ENCODE measurements at regions not wholly inside any gene's neighbourhood (a gene's known extent, or its start where the extent isn't known, plus 50 kb on each side); places are given as distances from the start of the nearest gene placed in this dataset.

DNA sequence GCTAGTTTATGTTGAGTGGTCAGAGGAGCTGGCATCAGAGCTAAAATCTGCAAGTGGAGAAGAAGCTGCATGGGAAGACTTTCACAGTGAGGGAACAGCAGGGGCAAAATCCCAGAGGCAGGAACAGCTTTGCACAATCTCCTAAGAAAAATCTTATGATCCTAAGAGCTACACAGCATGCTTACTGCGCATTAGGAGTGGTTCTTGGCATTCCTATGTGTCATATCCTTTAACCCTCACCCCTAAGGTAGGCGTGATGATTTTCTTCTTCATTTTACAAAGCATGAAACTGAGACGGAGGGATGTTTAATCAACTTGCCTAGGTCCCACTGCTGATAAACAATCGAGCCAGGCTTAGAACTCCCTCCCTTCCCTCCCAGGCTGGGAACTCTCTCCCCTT is 313.6 kb upstream of the SULF2 start:
- no peak for DNase-seq

- DNase-seq, result no peak
Observed at GRCh38 chr20:48098099-48098498, 312.8 kb upstream of the SULF2 start.

- DNase-seq, result no peak
Observed at GRCh38 chr20:48096957-48097890, 311.9 kb upstream of the SULF2 start.

- no peak for DNase-seq
Observed at GRCh38 chr20:48096212-48096875, 311.1 kb upstream of the SULF2 start.

DNA sequence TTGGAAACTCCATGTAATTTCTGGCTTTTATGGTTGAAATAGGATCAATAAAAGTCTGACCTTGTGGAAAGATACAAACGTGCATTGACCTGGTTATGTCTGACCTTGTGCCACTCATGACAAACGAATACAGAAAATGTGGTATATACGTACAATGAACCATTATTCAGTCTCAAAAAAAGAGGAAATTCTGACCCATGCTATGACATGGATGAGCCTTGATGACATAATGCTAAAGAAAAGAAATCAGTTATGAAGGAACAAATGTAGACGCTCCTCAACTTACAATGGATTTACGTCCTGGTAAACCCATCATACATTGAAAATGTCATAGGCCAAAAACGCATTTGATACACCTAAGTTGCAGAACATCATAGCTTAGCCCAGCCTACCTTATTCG is 309.7 kb upstream of the SULF2 start:
- DNase-seq, result no peak

DNA sequence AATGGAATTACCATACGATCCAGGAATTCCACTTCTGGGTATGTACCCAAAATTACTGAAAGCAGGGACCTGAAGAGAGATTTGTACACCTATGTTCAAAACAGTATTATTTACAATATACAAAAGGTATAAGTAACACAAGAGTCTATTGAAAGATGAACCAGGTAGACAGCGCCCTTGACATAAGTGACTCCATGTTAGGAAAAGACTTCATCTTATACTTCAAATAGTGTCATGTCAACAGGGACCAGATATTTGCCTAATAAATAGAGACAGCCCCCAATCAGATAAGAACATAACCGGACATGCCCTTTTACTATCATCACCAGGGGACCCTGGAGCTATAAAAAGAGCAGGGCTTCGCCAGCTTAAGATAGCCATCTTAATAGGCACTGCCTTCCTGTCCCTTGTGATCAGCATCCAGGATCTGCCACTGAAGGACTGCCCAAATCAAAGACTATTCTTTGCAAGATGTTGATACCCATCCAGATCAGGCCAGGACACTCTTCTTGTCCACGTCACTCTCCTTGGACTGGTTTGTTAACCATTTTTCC is 309.0 kb upstream of the SULF2 start:
- no peak for DNase-seq

GRCh38 chr20:48092596-48093280 is 307.5 kb upstream of the SULF2 start:
- DNase-seq, result no peak

- no peak for DNase-seq
Observed at GRCh38 chr20:48090784-48091183, 305.5 kb upstream of the SULF2 start.

GRCh38 chr20:48090314-48090713 is 305.0 kb upstream of the SULF2 start:
- DNase-seq, result no peak

DNA sequence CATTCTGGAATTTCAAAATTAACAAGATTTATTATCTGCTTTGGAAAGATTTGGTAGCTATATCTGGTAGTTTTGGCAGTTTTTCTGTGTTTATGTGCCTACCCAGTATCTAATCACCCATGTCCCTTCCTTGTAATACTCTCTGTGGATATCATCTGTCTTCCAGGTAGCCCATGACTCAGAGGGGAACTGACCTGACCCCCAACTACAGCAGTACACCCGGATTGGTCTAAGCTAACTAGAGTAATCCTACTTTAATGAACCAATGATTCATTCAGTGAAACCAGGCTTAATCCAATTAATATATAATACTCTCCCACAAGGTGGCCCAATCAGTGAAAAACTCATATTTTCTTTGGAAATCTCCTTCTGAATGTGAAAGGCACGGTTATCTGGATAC is 295.3 kb upstream of the SULF2 start:
- DNase-seq, result no peak

- no peak for DNase-seq
Observed at GRCh38 chr20:48079028-48079427, 293.7 kb upstream of the SULF2 start.

GRCh38 chr20:48076747-48077146 is 291.5 kb upstream of the SULF2 start:
- DNase-seq, result no peak

GRCh38 chr20:48076247-48076646 is 291.0 kb upstream of the SULF2 start:
- DNase-seq, result no peak

DNA sequence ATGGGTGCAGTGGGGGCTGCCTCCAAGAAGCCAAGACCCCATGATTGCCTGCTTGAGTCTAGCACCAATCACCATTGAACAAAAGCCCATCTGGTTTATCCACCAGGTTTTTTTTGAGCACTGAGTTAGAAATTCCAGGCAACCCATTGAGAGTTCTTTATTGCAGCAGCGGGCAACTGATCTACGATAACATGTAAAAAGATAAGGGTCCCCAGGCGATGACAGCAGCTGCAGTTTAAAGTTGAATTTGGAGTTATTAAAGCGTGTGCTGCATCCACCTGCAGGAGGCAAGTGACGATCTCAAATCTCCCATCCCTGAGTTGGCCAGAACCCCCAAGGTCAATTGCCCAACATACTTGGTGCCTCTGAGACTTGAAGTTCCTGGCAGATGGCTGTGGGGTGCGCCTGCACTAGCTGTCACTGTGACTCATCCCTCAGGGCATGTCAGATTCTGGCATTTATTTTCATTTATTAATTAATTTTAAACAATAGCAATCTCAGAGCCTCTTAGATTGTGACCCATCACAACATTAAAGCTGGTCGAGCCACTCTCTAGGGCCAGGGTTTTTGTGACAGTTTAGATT is 290.4 kb upstream of the SULF2 start:
- no peak for DNase-seq

DNA sequence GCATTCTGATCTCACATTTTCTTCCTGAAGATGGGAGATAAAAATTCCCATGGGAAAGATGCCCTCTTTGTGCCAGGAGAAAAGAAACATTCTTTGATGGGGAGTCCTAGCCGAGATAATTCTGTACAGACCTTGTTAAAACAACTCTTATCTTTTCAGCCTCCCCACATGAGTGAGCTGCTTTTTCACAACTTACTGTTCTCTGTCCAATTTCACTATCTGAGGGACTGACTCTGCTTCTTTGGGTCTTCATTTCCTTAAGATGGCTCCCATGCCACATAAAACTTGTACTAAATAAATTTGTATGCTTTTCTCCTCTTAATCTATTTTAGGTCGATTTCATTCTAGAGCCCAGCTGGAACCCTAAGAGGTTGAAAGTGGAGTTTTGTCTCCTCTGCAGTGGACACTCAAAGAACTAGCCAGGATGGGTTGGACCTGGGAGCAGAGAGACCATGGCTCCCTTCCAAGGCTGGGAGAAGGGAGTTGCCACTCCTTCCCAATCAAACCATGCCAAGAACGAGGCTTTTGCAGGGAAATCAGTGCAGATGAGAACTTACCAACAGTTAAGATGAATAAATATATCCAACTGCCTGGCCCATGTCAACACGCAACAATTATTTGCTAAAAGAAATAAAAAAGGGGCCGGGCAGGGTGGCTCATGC is 285.8 kb upstream of the SULF2 start:
- no peak for DNase-seq

GRCh38 chr20:48069596-48069995 is 284.3 kb upstream of the SULF2 start:
- no peak for DNase-seq

DNA sequence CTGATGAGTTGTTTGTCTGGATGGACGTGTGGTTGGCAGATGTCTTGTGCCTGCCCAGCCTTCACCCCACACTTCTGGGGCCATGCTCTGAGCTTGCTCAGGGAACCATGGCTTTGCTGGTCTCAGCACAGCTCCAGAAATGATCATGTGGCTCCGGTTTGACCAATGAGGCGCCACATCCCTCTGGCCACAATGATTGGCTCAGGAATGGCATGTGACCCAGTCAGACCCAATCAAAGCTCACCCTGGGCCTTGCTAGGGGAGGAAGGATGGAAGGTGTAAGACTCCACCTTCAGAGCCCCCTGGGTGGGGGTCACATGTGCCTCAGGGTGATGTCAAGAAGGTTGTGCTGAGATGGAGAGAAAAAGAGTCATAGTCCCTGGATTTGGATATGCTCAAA is 281.6 kb upstream of the SULF2 start:
- DNase-seq, result no peak

DNA sequence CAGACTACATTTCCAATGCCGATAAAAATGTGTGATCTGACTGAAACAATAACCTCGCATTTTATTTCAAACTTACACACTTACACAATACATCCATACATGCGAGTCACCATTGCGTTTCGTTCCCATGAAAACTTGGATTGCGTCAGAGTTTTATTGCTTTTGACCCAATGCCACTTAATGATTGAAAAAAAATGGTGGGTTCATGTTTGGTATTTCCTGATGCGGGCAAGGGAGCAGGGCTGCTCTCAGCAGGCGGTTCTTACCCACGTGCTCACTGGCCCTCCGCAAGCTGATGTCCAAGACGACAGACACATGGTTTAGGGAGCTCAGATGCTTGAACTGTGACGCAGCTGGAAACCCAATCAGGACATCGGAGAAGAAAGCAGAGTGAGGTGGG is 281.0 kb upstream of the SULF2 start:
- no peak for DNase-seq

DNA sequence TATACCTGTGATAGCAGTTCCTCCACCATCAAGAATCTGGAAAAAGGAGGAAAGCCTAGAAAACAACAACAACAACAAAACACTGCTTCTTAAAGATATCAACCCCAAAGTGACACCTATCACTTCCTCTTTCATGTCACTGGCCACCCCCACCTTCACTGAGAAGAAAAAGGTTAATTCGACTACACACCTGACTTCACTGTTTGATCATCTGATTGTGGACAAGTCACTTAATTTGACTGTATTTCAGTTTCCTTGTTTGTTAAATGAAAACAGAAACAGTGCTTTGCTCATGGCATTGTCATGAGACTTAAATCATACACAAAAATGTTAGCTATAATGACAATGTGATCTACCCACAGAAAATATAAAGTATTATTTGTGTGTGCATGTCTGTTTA is 280.6 kb upstream of the SULF2 start:
- no peak for DNase-seq

- no peak for DNase-seq
Observed at GRCh38 chr20:48064929-48065328, 279.6 kb upstream of the SULF2 start.

DNA sequence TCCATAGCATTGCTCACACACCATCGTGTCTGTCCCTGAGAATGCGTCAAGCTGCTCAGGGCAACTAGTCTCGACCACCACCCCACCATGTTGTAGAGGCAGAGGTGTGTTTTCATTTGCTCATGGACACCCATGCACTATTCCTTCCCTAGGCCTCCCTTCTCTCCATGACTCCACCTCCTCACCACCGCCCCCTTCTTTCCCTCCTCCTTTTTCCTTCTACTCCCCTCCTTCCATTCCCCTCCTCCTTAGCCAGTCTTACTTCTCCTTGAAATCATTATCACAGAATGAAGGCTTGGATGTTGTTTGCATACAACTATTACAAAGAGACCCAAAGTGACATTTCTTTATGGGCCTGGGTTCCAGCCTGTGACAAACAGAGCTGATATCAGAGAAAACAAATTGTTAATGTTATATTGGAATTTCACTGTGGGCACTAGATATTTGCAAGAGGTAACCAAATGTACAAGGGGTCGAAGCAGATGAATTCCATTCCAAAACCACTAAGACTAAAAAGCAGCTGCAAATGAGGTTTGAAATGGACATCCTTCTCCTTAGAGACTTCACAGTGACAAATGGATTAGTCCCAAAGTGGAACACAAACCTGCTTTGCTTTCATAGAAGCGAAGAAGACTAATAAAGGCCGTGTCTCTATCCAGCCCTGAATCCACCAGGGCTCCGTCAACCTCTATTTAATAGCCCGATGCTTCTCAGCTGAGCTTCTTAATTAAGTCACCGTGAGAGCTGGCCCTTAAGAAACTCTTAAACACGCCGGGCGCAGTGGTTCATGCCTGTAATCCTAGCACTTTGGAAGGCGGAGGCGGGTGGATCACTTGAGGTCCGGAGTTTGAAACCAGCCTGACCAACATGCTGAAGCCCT is 275.8 kb upstream of the SULF2 start:
- DNase-seq, result no peak
